Spleen (tissue), 7 donors: ENCODE measurements at regions not wholly inside any gene's neighbourhood (a gene's known extent, or its start where the extent isn't known, plus 50 kb on each side); places are given as distances from the start of the nearest gene placed in this dataset.

Experiments used
- CTCF ChIP-seq, 11 experiments: fragments of 200-600 bp in 7 of 11; fragments of 450-650 bp in 4 of 11; sonication (generic) in 4 of 11; IDR thresholded peaks in 8 of 11; conservative IDR thresholded peaks in 3 of 11; 1 replicate in 7 of 11; 2 replicates in 4 of 11; pipeline versions ENCODE4 v1.4.0 to v1.8.0; 2016 to 2021; ENCODE audit warnings: antibody characterized with exemption in 11 of 11, inconsistent platforms in 4 of 11, mild to moderate bottlenecking in 1 of 11
- POLR2A ChIP-seq, 3 donors: fragments of 450-650 bp; IDR thresholded peaks; one replicate each; pipeline ENCODE4 v1.5.1; 2017; ENCODE audit warnings: antibody characterized with exemption in 3 of 3, mild to moderate bottlenecking in 1 of 3
- POLR2AphosphoS5 ChIP-seq, 3 donors: sonication (generic); formaldehyde crosslinking; IDR thresholded peaks; one replicate each; pipeline ENCODE4 v1.5.1; 2017; ENCODE audit warnings: antibody characterized with exemption in 3 of 3
- donor health status: DM: no; HTN: no; CAD: no; lungs with moderate emphysema.
- donor health status: DM: no; HTN: no; CAD: no.
- donor health status: DM: no; HTN: no; CAD: no.

GRCh38 chr3:22121068-22121701 is 370.2 kb upstream of the ZNF385D start:
- no peak for TF ChIP-seq CTCF (IDR thresholded peaks at IDR 0.05 in 8 of 11, conservative IDR thresholded peaks at IDR 0.05 in 3 of 11)
- TF ChIP-seq POLR2AphosphoS5 (IDR thresholded peaks at IDR 0.05), result no peak
- TF ChIP-seq POLR2A (IDR thresholded peaks at IDR 0.05), result no peak
